Panc1 (cell line): ENCODE measurements at regions not wholly inside any gene's neighbourhood (a gene's known extent, or its start where the extent isn't known, plus 50 kb on each side); places are given as distances from the start of the nearest gene placed in this dataset.

Experiments
- ATAC-seq: fragments of 200-7000 bp; cut with Tn5 transposase; 2 replicates; pipeline ENCODE4 v1.9.1; 2020; ENCODE audit warnings: mild to moderate bottlenecking, moderate library complexity
- BruUV-seq: library from RNA; stranded (reverse); fragments of 400-500 nt; replicated peaks from 2 replicates; lab custom pipeline; 2021; lab: Mats Ljungman, UMichigan
- CTCF ChIA-PET: fragments of 300-600 bp; sonication (Branson Sonifier 250); formaldehyde crosslinking; loops from one replicate; lab custom pipeline; 2022; ENCODE audit warnings: antibody characterized with exemption; lab: Charles Lee
- POLR2A ChIA-PET: fragments of 300-600 bp; sonication (Branson Sonifier 250); formaldehyde crosslinking; loops from one replicate; lab custom pipeline; 2022; ENCODE audit warnings: antibody characterized with exemption; lab: Charles Lee
- DNase-seq: peaks from one replicate; pipeline ENCODE4 v3.0.0-alpha.2; 2010; ENCODE audit warnings: low read depth, low spot score
- H3K27ac ChIP-seq: 2 replicates; pipeline ENCODE4 v1.5.1; 2011; ENCODE audit warnings: mild to moderate bottlenecking, low read length, inconsistent platforms
- H3K27me3 ChIP-seq: fragments of 200-500 bp; sonication (Bioruptor generic); 2 replicates; pipeline ENCODE4 v1.6.0; 2014; ENCODE audit warnings: low read length, inconsistent platforms; ENCODE audit not compliant: control insufficient read depth, insufficient read depth
- H3K36me3 ChIP-seq: fragments of 200-500 bp; sonication (Bioruptor generic); 2 replicates; pipeline ENCODE4 v1.5.1; 2014; ENCODE audit warnings: inconsistent platforms, mild to moderate bottlenecking, low read length, moderate library complexity; ENCODE audit not compliant: control insufficient read depth, insufficient read depth
- H3K4me1 ChIP-seq: 2 replicates; pipeline ENCODE4 v1.5.1; 2011; ENCODE audit warnings: inconsistent platforms, mild to moderate bottlenecking, low read length, moderate library complexity; ENCODE audit not compliant: control insufficient read depth, insufficient read depth
- H3K4me3 ChIP-seq, 2 experiments: 2 replicates each; pipeline ENCODE4 v1.5.1; 2011 to 2012; ENCODE audit warnings: low read depth in 2 of 2, low read length in 2 of 2, mild to moderate bottlenecking in 2 of 2, inconsistent platforms in 1 of 2, moderate library complexity in 1 of 2
- H3K9me3 ChIP-seq: fragments of 200-500 bp; sonication (Bioruptor generic); 2 replicates; pipeline ENCODE4 v1.5.1; 2014; ENCODE audit warnings: low read depth, mild to moderate bottlenecking, inconsistent platforms, low read length, moderate library complexity; ENCODE audit not compliant: control insufficient read depth, insufficient read depth
- CTCF ChIP-seq: fragments of 450-650 bp; IDR thresholded peaks from 2 replicates; pipeline ENCODE4 v1.5.1; 2017; ENCODE audit warnings: mild to moderate bottlenecking
- POLR2AphosphoS5 ChIP-seq: IDR thresholded peaks from 2 replicates; pipeline ENCODE4 v1.6.1; 2012; ENCODE audit warnings: mild to moderate bottlenecking, low read depth, low read length, moderate library complexity
- REST ChIP-seq, 2 experiments: IDR thresholded peaks; 2 replicates each; pipeline ENCODE4 v1.6.1; 2011 to 2012; ENCODE audit warnings: low read depth in 2 of 2, control low read depth in 1 of 2, low read length in 1 of 2, mild to moderate bottlenecking in 1 of 2, moderate library complexity in 1 of 2; ENCODE audit not compliant: insufficient read depth in 1 of 2
- SIN3A ChIP-seq: IDR thresholded peaks from 2 replicates; pipeline ENCODE4 v1.6.1; 2012; ENCODE audit warnings: low read depth, mild to moderate bottlenecking, low read length, moderate library complexity, borderline replicate concordance; ENCODE audit not compliant: insufficient read depth
- TCF7L2 ChIP-seq: IDR thresholded peaks from 2 replicates; pipeline ENCODE4 v1.6.1; 2011; ENCODE audit warnings: mild to moderate bottlenecking, low read depth, low read length, inconsistent platforms
- in situ Hi-C: cut with HindIII; loops from 2 replicates; pipeline ENCODE4 v1.10.0; 2016; ENCODE audit warnings: low sequenced_read_pairs, low pct_unique_long_range_greater_than_20kb
- intact Hi-C: fragments of 100-400 bp; cut with micrococcal nuclease; formaldehyde crosslinking; loops from one replicate; pipeline ENCODE4 v1.10.0; 2022; ENCODE audit not compliant: unreplicated experiment

- in situ Hi-C loops: no loop called here
- Histone ChIP-seq H3K4me3 (no peak overlapping the region), H3K4me1 (no peaks in the 10 kb centered on the region), H3K36me3 (no peaks in the 10 kb centered on the region), H3K9me3 (no peaks in the 10 kb centered on the region), H3K27ac (no peak overlapping the region), H3K27me3 (no peaks in the 10 kb centered on the region)
- CTCF ChIA-PET: no interaction called here
- no TSS peak for BruUV-seq
- intact Hi-C loops: no loop called here
- DNase-seq (no peak), ATAC-seq (no peak)
- POLR2A ChIA-PET: no interaction called here
- TF ChIP-seq CTCF (no peak), REST (IDR thresholded peaks at IDR 0.05; ENCODE audit: insufficient read depth in 1 of 2, low read depth in 2 of 2, low read length in 1 of 2) (no peak), TCF7L2 (no peak), SIN3A (no peak), POLR2AphosphoS5 (no peak)
Observed at GRCh38 chr4:180745019-180745418, 1498.2 kb upstream of the TENM3 start.

GRCh38 chr4:180751009-180751408 is 1492.2 kb upstream of the TENM3 start:
- DNase-seq (no peak), ATAC-seq (no peak)
- intact Hi-C loops (no loop called here), in situ Hi-C loops (no loop called here)
- Histone ChIP-seq H3K36me3 (no peaks in the 10 kb centered on the region), H3K27me3 (no peaks in the 10 kb centered on the region), H3K4me3 (no peak overlapping the region), H3K27ac (no peak overlapping the region), H3K9me3 (no peaks in the 10 kb centered on the region), H3K4me1 (no peaks in the 10 kb centered on the region)
- TF ChIP-seq POLR2AphosphoS5: no peak
- POLR2A ChIA-PET: no interaction called here
- CTCF ChIA-PET: interaction anchor here (0.5 kb wide), 1 partner anchor 694 kb away, joined by 3 read pairs; no protein-coding TSS in a partner anchor
- BruUV-seq: no TSS peak

- TF ChIP-seq TCF7L2 (no peak), SIN3A (no peak), CTCF (no peak), REST (IDR thresholded peaks at IDR 0.05; ENCODE audit: insufficient read depth in 1 of 2, low read depth in 2 of 2, low read length in 1 of 2) (no peak), POLR2AphosphoS5 (no peak)
- in situ Hi-C loops: no loop called here
- Histone ChIP-seq H3K36me3 (no peaks in the 10 kb centered on the region), H3K9me3 (no peaks in the 10 kb centered on the region), H3K4me3 (no peak overlapping the region), H3K27me3 (no peaks in the 10 kb centered on the region), H3K27ac (no peak overlapping the region), H3K4me1 (no peaks in the 10 kb centered on the region)
- BruUV-seq: no TSS peak
- POLR2A ChIA-PET: no interaction called here
- intact Hi-C loops: no loop called here
- CTCF ChIA-PET: no interaction called here
- ATAC-seq: no peak
- DNase-seq: no peak
Observed at GRCh38 chr4:180757927-180758326, 1485.3 kb upstream of the TENM3 start.
